Testis (tissue), 2 donors: ENCODE measurements at regions not wholly inside any gene's neighbourhood (a gene's known extent, or its start where the extent isn't known, plus 50 kb on each side); places are given as distances from the start of the nearest gene placed in this dataset.

Experiments
- DNase-seq: peaks from one replicate; pipeline ENCODE4 v3.0.0-alpha.2; 2019
- H3K27ac ChIP-seq, 2 donors: fragments of 200-600 bp; sonication (generic); one replicate each; pipeline ENCODE4 v1.5.1; 2019
- H3K27me3 ChIP-seq: fragments of 200-600 bp; sonication (generic); one replicate; pipeline ENCODE4 v1.5.1; 2019
- H3K36me3 ChIP-seq: fragments of 200-600 bp; sonication (generic); one replicate; pipeline ENCODE4 v1.5.1; 2017; ENCODE audit warnings: low read depth; ENCODE audit errors: missing control alignments
- H3K4me1 ChIP-seq: fragments of 200-600 bp; sonication (generic); one replicate; pipeline ENCODE4 v1.5.1; 2019
- H3K4me3 ChIP-seq, 2 donors: fragments of 200-600 bp; sonication (generic); one replicate each; pipeline ENCODE4 v1.5.1; 2017 to 2019
- H3K9me3 ChIP-seq: fragments of 200-600 bp; sonication (generic); one replicate; pipeline ENCODE4 v1.5.1; 2017
- CTCF ChIP-seq, 3 experiments: fragments of 450-650 bp in 2 of 3; fragments of 200-600 bp in 1 of 3; sonication (generic) in 1 of 3; IDR thresholded peaks; one replicate each; pipeline ENCODE4 v1.5.1; 2016 to 2019; ENCODE audit warnings: antibody characterized with exemption in 3 of 3, mild to moderate bottlenecking in 2 of 3, moderate library complexity in 1 of 3
- POLR2A ChIP-seq: fragments of 450-650 bp; IDR thresholded peaks from one replicate; pipeline ENCODE4 v1.6.1; 2017; ENCODE audit warnings: antibody characterized with exemption, mild to moderate bottlenecking, moderate library complexity
- WGBS, 2 donors: methylation state at CpG; one replicate each; pipeline ENCODE4 v1.1.5; 2018; 5-methylcytosine and 5-hydroxymethylcytosine counted together
- intact Hi-C: fragments of 100-400 bp; cut with DNase I; formaldehyde crosslinking; loops from one replicate; pipeline ENCODE4 v1.15.1; 2023; ENCODE audit warnings: low total_unique reads

- no peak for TF ChIP-seq POLR2A
- TF ChIP-seq CTCF (IDR thresholded peaks at IDR 0.05) = no peak
- intact Hi-C loops = no loop called here
- H3K4me3 ChIP-seq = no peak overlapping the region
- H3K36me3 ChIP-seq = no peaks in the 10 kb centered on the region
- no peaks in the 10 kb centered on the region for H3K9me3 ChIP-seq
- no peak for DNase-seq
- peaks cover 4% of the 10 kb centered on the region for H3K4me1 ChIP-seq
- H3K27me3 ChIP-seq = no peaks in the 10 kb centered on the region
- WGBS, 2 donors = 66 to 76% methylated on average over 3 of the region's 3 CpGs
- no peak overlapping the region for H3K27ac ChIP-seq
Measured at GRCh38 chr12:114483996-114484395, 78.1 kb upstream of the TBX5 start.

- TF ChIP-seq CTCF (IDR thresholded peaks at IDR 0.05) (no peak), POLR2A (no peak)
- Histone ChIP-seq H3K9me3 (no peaks in the 10 kb centered on the region), H3K27me3 (no peaks in the 10 kb centered on the region), H3K27ac (no peak overlapping the region), H3K4me3 (no peak overlapping the region), H3K36me3 (no peaks in the 10 kb centered on the region), H3K4me1 (peaks cover 4% of the 10 kb centered on the region)
- 2 to 6% methylated on average over 6 of the region's 6 CpGs for WGBS, 2 donors
- intact Hi-C loops = no loop called here
- DNase-seq = no peak
Measured at GRCh38 chr12:114481200-114481535, 75.2 kb upstream of the TBX5 start.

DNA sequence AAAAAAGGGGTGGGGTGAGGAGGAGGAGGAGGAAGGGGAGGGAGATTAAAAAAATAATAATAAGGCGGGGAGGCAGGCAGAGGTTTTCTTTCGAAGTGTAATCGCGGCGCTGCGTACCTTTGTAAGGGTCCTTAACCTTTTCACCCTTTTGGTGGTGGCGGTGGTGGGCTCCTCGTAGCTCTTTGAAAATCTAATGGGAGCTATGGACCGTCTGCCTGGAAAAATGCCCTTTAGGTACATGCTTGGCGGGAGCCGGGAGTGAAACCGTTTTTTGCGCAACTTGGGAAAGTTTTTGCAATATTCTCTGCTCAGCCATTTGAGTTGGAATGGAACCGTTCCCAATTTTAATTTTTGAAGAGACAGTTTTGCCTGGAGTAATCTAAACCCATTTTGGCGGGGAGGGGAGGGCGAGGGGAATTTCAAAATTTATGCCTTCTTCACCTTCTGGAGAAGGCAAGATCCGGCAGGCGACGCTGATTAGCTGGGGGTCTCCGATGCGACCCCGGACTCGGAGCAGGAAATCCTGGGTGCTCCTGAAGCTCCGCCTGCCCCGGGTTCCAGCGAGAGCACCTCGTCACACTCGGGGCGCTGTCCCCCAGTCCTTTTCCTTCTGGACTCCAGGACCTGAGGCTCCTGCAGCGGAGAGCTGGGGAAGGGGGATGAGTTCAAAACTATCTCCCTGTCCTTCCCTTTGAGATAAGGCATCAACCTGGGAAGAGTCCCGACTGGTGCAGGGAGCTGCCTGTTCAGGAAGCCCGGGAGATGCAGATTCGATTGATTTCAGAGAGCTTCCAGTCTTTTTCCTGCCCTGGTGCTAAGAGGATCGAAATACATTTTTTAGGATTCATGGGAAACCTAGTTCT is 74.6 kb upstream of the TBX5 start:
- H3K27ac ChIP-seq = no peak overlapping the region
- no peaks in the 10 kb centered on the region for H3K36me3 ChIP-seq
- TF ChIP-seq POLR2A (no peak), CTCF (IDR thresholded peaks at IDR 0.05) (no peak)
- H3K4me3 ChIP-seq = no peak overlapping the region
- no peak for DNase-seq
- no peaks in the 10 kb centered on the region for H3K27me3 ChIP-seq
- H3K4me1 ChIP-seq = peaks cover 4% of the 10 kb centered on the region
- intact Hi-C loops = no loop called here
- WGBS, 2 donors = 4% methylated on average over 34 of the region's 34 CpGs
- no peaks in the 10 kb centered on the region for H3K9me3 ChIP-seq

- H3K9me3 ChIP-seq = no peaks in the 10 kb centered on the region
- TF ChIP-seq CTCF (IDR thresholded peaks at IDR 0.05) (no peak), POLR2A (no peak)
- peaks cover 4% of the 10 kb centered on the region for H3K4me1 ChIP-seq
- peak; percentile 16 for DNase-seq
- WGBS, 2 donors = 1 to 3% methylated on average over 22 of the region's 22 CpGs
- H3K4me3 ChIP-seq = no peak overlapping the region
- no peaks in the 10 kb centered on the region for H3K27me3 ChIP-seq
- H3K27ac ChIP-seq = no peak overlapping the region
- H3K36me3 ChIP-seq = no peaks in the 10 kb centered on the region
- intact Hi-C loops = no loop called here
Measured at GRCh38 chr12:114479831-114480230, 73.9 kb upstream of the TBX5 start.

DNA sequence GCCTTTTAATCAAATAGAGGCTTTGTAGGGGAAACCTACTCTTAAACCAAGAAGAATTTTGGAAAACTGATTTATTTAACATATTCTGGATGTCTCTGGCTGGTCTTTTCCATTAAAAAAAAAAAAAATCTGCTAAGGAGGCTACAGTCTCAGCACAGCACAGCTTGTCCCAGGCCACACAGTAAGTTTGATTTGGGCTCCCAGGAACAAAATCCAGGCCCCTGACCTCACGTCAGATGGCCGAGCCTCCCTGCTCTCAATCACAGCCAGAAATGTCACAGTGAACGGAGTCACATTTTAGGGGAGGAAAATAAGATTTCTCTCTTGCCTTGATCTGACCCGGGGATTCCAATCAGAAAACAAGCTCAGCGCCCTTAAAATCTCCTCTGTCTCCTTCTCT is 72.9 kb upstream of the TBX5 start:
- Histone ChIP-seq H3K9me3 (no peaks in the 10 kb centered on the region), H3K36me3 (no peaks in the 10 kb centered on the region), H3K4me1 (peaks cover 4% of the 10 kb centered on the region), H3K27me3 (no peaks in the 10 kb centered on the region), H3K27ac (no peak overlapping the region), H3K4me3 (no peak overlapping the region)
- no peak for DNase-seq
- WGBS, 2 donors = 8 to 20% methylated on average over 5 of the region's 5 CpGs
- TF ChIP-seq CTCF (IDR thresholded peaks at IDR 0.05) (no peak), POLR2A (no peak)
- intact Hi-C loops = no loop called here
